ENCODE measurements at regions not wholly inside any gene's neighbourhood (a gene's known extent, or its start where the extent isn't known, plus 50 kb on each side); places are given as distances from the start of the nearest gene placed in this dataset.

- Histone ChIP-seq H4K20me1 (ENCODE audit: insufficient read depth, low read length) (no peaks in the 10 kb centered on the region), H3K4me1 (ENCODE audit: low read length) (peaks cover 39% of the 10 kb centered on the region), H3K4me2 (ENCODE audit: low read depth, low read length) (no peak overlapping the region), H3K27me3 (replicated peaks; ENCODE audit: insufficient read depth, low read length) (no peaks in the 10 kb centered on the region), H3K4me3 (ENCODE audit: low read length) (no peak overlapping the region), H3K9me3 (replicated peaks; ENCODE audit: insufficient read depth, low read length) (no peaks in the 10 kb centered on the region), H3F3A (ENCODE audit: insufficient read depth, low read length) (peaks cover 6% of the 10 kb centered on the region; the same call in 1 of the 2 replicates), H2AFZ (ENCODE audit: low read length) (no peak overlapping the region), H3K9ac (ENCODE audit: low read length) (no peak overlapping the region), H3K36me3 (replicated peaks; ENCODE audit: insufficient read depth, low read length) (no peaks in the 10 kb centered on the region), H3K9me2 (replicated peaks; ENCODE audit: insufficient read depth, low read length) (no peaks in the 10 kb centered on the region), H3K79me2 (ENCODE audit: low read length) (no peaks in the 10 kb centered on the region), H3K27ac (ENCODE audit: low read length) (no peak overlapping the region)
- DNase-seq: no peak
- TF ChIP-seq EZH2phosphoT487 (IDR thresholded peaks at IDR 0.05; ENCODE audit: low read length) (no peak), EZH2 (optimal IDR thresholded peaks at IDR 0.05; ENCODE audit: low read depth, low read length) (no peak), CTCF (IDR thresholded peaks at IDR 0.05; ENCODE audit: low read length) (no peak)
Observed at GRCh38 chr1:68975212-68975933, 478.5 kb upstream of the DEPDC1 start.

- no peaks in the 10 kb centered on the region for H3K9me3 ChIP-seq (replicated peaks; ENCODE audit: insufficient read depth, low read length)
- H3K79me2 ChIP-seq (ENCODE audit: low read length): no peaks in the 10 kb centered on the region
- peaks cover 6% of the 10 kb centered on the region; the same call in 1 of the 2 replicates for H3F3A ChIP-seq (ENCODE audit: insufficient read depth, low read length)
- no peak overlapping the region for H3K4me2 ChIP-seq (ENCODE audit: low read depth, low read length)
- no peaks in the 10 kb centered on the region for H4K20me1 ChIP-seq (ENCODE audit: insufficient read depth, low read length)
- H3K4me1 ChIP-seq (ENCODE audit: low read length): peaks cover 23% of the 10 kb centered on the region
- no peaks in the 10 kb centered on the region for H3K27me3 ChIP-seq (replicated peaks; ENCODE audit: insufficient read depth, low read length)
- no peaks in the 10 kb centered on the region for H3K9me2 ChIP-seq (replicated peaks; ENCODE audit: insufficient read depth, low read length)
- H3K4me3 ChIP-seq (ENCODE audit: low read length): no peak overlapping the region
- no peak for TF ChIP-seq EZH2phosphoT487 (IDR thresholded peaks at IDR 0.05; ENCODE audit: low read length)
- no peak for TF ChIP-seq EZH2 (optimal IDR thresholded peaks at IDR 0.05; ENCODE audit: low read depth, low read length)
- TF ChIP-seq CTCF (IDR thresholded peaks at IDR 0.05; ENCODE audit: low read length): no peak
- no peak overlapping the region for H2AFZ ChIP-seq (ENCODE audit: low read length)
- H3K36me3 ChIP-seq (replicated peaks; ENCODE audit: insufficient read depth, low read length): no peaks in the 10 kb centered on the region
- no peak for DNase-seq
- H3K27ac ChIP-seq (ENCODE audit: low read length): no peak overlapping the region
- H3K9ac ChIP-seq (ENCODE audit: low read length): no peak overlapping the region
Observed at GRCh38 chr1:68976916-68977610, 480.2 kb upstream of the DEPDC1 start.

- no peak overlapping the region for H3K4me2 ChIP-seq (ENCODE audit: low read depth, low read length)
- no peaks in the 10 kb centered on the region for H3K9me3 ChIP-seq (replicated peaks; ENCODE audit: insufficient read depth, low read length)
- H4K20me1 ChIP-seq (ENCODE audit: insufficient read depth, low read length): no peaks in the 10 kb centered on the region
- no peaks in the 10 kb centered on the region for H3K36me3 ChIP-seq (replicated peaks; ENCODE audit: insufficient read depth, low read length)
- no peaks in the 10 kb centered on the region for H3K79me2 ChIP-seq (ENCODE audit: low read length)
- H3F3A ChIP-seq (ENCODE audit: insufficient read depth, low read length): no peaks in the 10 kb centered on the region
- TF ChIP-seq EZH2 (optimal IDR thresholded peaks at IDR 0.05; ENCODE audit: low read depth, low read length) (no peak), CTCF (IDR thresholded peaks at IDR 0.05; ENCODE audit: low read length) (no peak), EZH2phosphoT487 (IDR thresholded peaks at IDR 0.05; ENCODE audit: low read length) (no peak)
- no peak overlapping the region for H3K27ac ChIP-seq (ENCODE audit: low read length)
- no peaks in the 10 kb centered on the region for H3K4me1 ChIP-seq (ENCODE audit: low read length)
- H2AFZ ChIP-seq (ENCODE audit: low read length): no peak overlapping the region
- no peak for DNase-seq
- H3K4me3 ChIP-seq (ENCODE audit: low read length): no peak overlapping the region
- H3K27me3 ChIP-seq (replicated peaks; ENCODE audit: insufficient read depth, low read length): no peaks in the 10 kb centered on the region
- no peak overlapping the region for H3K9ac ChIP-seq (ENCODE audit: low read length)
- no peaks in the 10 kb centered on the region for H3K9me2 ChIP-seq (replicated peaks; ENCODE audit: insufficient read depth, low read length)
Observed at GRCh38 chr1:68979891-68980290, 483.0 kb upstream of the DEPDC1 start.

Measured in MM.1S (cell line).